ENCODE measurements at regions not wholly inside any gene's neighbourhood (a gene's known extent, or its start where the extent isn't known, plus 50 kb on each side); places are given as distances from the start of the nearest gene placed in this dataset.
A peak's percentile ranks its signal among the peaks of the same experiment; 100 is the strongest.

- Histone ChIP-seq H3K27me3 (ENCODE audit: control insufficient read depth, insufficient read depth, low read length) (no peaks in the 10 kb centered on the region), H3K36me3 (replicated peaks; ENCODE audit: control insufficient read depth, insufficient read depth, low read length) (no peaks in the 10 kb centered on the region), H3K4me3 (ENCODE audit: insufficient read depth, low read depth, low read length) (no peak overlapping the region)
- DNase-seq: no peak
Observed at GRCh38 chr15:69880571-69881301, 217.0 kb downstream of the TLE3 start.

- DNase-seq: no peak
- no peaks in the 10 kb centered on the region for H3K36me3 ChIP-seq (replicated peaks; ENCODE audit: control insufficient read depth, insufficient read depth, low read length)
- no peaks in the 10 kb centered on the region for H3K27me3 ChIP-seq (ENCODE audit: control insufficient read depth, insufficient read depth, low read length)
- H3K4me3 ChIP-seq (ENCODE audit: insufficient read depth, low read depth, low read length): no peak overlapping the region
Observed at GRCh38 chr15:69881302-69881670, 216.4 kb downstream of the TLE3 start.

- Histone ChIP-seq H3K27me3 (ENCODE audit: control insufficient read depth, insufficient read depth, low read length) (no peaks in the 10 kb centered on the region), H3K36me3 (replicated peaks; ENCODE audit: control insufficient read depth, insufficient read depth, low read length) (no peaks in the 10 kb centered on the region), H3K4me3 (ENCODE audit: insufficient read depth, low read depth, low read length) (no peak overlapping the region)
- no peak for DNase-seq
Observed at GRCh38 chr15:69881766-69882165, 216.0 kb downstream of the TLE3 start.

GRCh38 chr15:69883306-69883705 lies 214.4 kb downstream of the TLE3 start:
- H3K36me3 ChIP-seq (replicated peaks; ENCODE audit: control insufficient read depth, insufficient read depth, low read length): no peaks in the 10 kb centered on the region
- DNase-seq: no peak
- H3K4me3 ChIP-seq (ENCODE audit: insufficient read depth, low read depth, low read length): no peak overlapping the region
- no peaks in the 10 kb centered on the region for H3K27me3 ChIP-seq (ENCODE audit: control insufficient read depth, insufficient read depth, low read length)

GRCh38 chr15:69885173-69885955 lies 212.4 kb downstream of the TLE3 start:
- Histone ChIP-seq H3K4me3 (ENCODE audit: insufficient read depth, low read depth, low read length) (no peak overlapping the region), H3K36me3 (replicated peaks; ENCODE audit: control insufficient read depth, insufficient read depth, low read length) (no peaks in the 10 kb centered on the region), H3K27me3 (ENCODE audit: control insufficient read depth, insufficient read depth, low read length) (no peaks in the 10 kb centered on the region)
- no peak for DNase-seq

GRCh38 chr15:69887009-69887408 lies 210.7 kb downstream of the TLE3 start:
- DNase-seq: no peak
- no peaks in the 10 kb centered on the region for H3K27me3 ChIP-seq (ENCODE audit: control insufficient read depth, insufficient read depth, low read length)
- H3K4me3 ChIP-seq (ENCODE audit: insufficient read depth, low read depth, low read length): no peak overlapping the region
- H3K36me3 ChIP-seq (replicated peaks; ENCODE audit: control insufficient read depth, insufficient read depth, low read length): no peaks in the 10 kb centered on the region

GRCh38 chr15:69887553-69887952 lies 210.2 kb downstream of the TLE3 start:
- H3K4me3 ChIP-seq (ENCODE audit: insufficient read depth, low read depth, low read length): no peak overlapping the region
- no peaks in the 10 kb centered on the region for H3K36me3 ChIP-seq (replicated peaks; ENCODE audit: control insufficient read depth, insufficient read depth, low read length)
- DNase-seq: no peak
- H3K27me3 ChIP-seq (ENCODE audit: control insufficient read depth, insufficient read depth, low read length): no peaks in the 10 kb centered on the region

- DNase-seq: no peak
- Histone ChIP-seq H3K4me3 (ENCODE audit: insufficient read depth, low read depth, low read length) (no peak overlapping the region), H3K27me3 (ENCODE audit: control insufficient read depth, insufficient read depth, low read length) (no peaks in the 10 kb centered on the region), H3K36me3 (replicated peaks; ENCODE audit: control insufficient read depth, insufficient read depth, low read length) (no peaks in the 10 kb centered on the region)
Observed at GRCh38 chr15:69888406-69888805, 209.3 kb downstream of the TLE3 start.

GRCh38 chr15:69891070-69891536 lies 206.6 kb downstream of the TLE3 start:
- no peak overlapping the region for H3K4me3 ChIP-seq (ENCODE audit: insufficient read depth, low read depth, low read length)
- H3K27me3 ChIP-seq (ENCODE audit: control insufficient read depth, insufficient read depth, low read length): no peaks in the 10 kb centered on the region
- H3K36me3 ChIP-seq (replicated peaks; ENCODE audit: control insufficient read depth, insufficient read depth, low read length): no peaks in the 10 kb centered on the region
- no peak for DNase-seq

GRCh38 chr15:69891606-69892005 lies 206.1 kb downstream of the TLE3 start:
- DNase-seq: no peak
- Histone ChIP-seq H3K4me3 (ENCODE audit: insufficient read depth, low read depth, low read length) (no peak overlapping the region), H3K36me3 (replicated peaks; ENCODE audit: control insufficient read depth, insufficient read depth, low read length) (no peaks in the 10 kb centered on the region), H3K27me3 (ENCODE audit: control insufficient read depth, insufficient read depth, low read length) (no peaks in the 10 kb centered on the region)

GRCh38 chr15:69892351-69892750 lies 205.4 kb downstream of the TLE3 start:
- DNase-seq: no peak
- Histone ChIP-seq H3K4me3 (ENCODE audit: insufficient read depth, low read depth, low read length) (no peak overlapping the region), H3K36me3 (replicated peaks; ENCODE audit: control insufficient read depth, insufficient read depth, low read length) (no peaks in the 10 kb centered on the region), H3K27me3 (ENCODE audit: control insufficient read depth, insufficient read depth, low read length) (no peaks in the 10 kb centered on the region)

- H3K4me3 ChIP-seq (ENCODE audit: insufficient read depth, low read depth, low read length): no peak overlapping the region
- no peak for DNase-seq
- H3K27me3 ChIP-seq (ENCODE audit: control insufficient read depth, insufficient read depth, low read length): no peaks in the 10 kb centered on the region
- no peaks in the 10 kb centered on the region for H3K36me3 ChIP-seq (replicated peaks; ENCODE audit: control insufficient read depth, insufficient read depth, low read length)
Observed at GRCh38 chr15:69893086-69893485, 204.6 kb downstream of the TLE3 start.

GRCh38 chr15:69893863-69894262 lies 203.9 kb downstream of the TLE3 start:
- H3K4me3 ChIP-seq (ENCODE audit: insufficient read depth, low read depth, low read length): no peak overlapping the region
- H3K36me3 ChIP-seq (replicated peaks; ENCODE audit: control insufficient read depth, insufficient read depth, low read length): no peaks in the 10 kb centered on the region
- H3K27me3 ChIP-seq (ENCODE audit: control insufficient read depth, insufficient read depth, low read length): no peaks in the 10 kb centered on the region
- DNase-seq: peak; percentile 59

- H3K4me3 ChIP-seq (ENCODE audit: insufficient read depth, low read depth, low read length): no peak overlapping the region
- no peaks in the 10 kb centered on the region for H3K36me3 ChIP-seq (replicated peaks; ENCODE audit: control insufficient read depth, insufficient read depth, low read length)
- H3K27me3 ChIP-seq (ENCODE audit: control insufficient read depth, insufficient read depth, low read length): no peaks in the 10 kb centered on the region
- DNase-seq: no peak
Observed at GRCh38 chr15:69895202-69895601, 202.5 kb downstream of the TLE3 start.

- no peak overlapping the region for H3K4me3 ChIP-seq (ENCODE audit: insufficient read depth, low read depth, low read length)
- H3K27me3 ChIP-seq (ENCODE audit: control insufficient read depth, insufficient read depth, low read length): no peaks in the 10 kb centered on the region
- no peak for DNase-seq
- no peaks in the 10 kb centered on the region for H3K36me3 ChIP-seq (replicated peaks; ENCODE audit: control insufficient read depth, insufficient read depth, low read length)
Observed at GRCh38 chr15:69896606-69897005, 201.1 kb downstream of the TLE3 start.
